Smooth muscle cell (in vitro differentiated cells): ENCODE measurements at regions not wholly inside any gene's neighbourhood (a gene's known extent, or its start where the extent isn't known, plus 50 kb on each side); places are given as distances from the start of the nearest gene placed in this dataset.

Source experiments
- DNase-seq: peaks from one replicate; lab custom pipeline; 2025; ENCODE audit not compliant: unreplicated experiment; lab: John Stamatoyannopoulos, UW
- H2AFZ ChIP-seq: fragments of 200-600 bp; sonication (generic); 2 replicates; pipeline ENCODE4 v1.6.0; 2016; ENCODE audit warnings: antibody characterized with exemption, low read depth, mild to moderate bottlenecking
- H3F3A ChIP-seq: fragments of 200-600 bp; sonication (generic); 2 replicates; pipeline ENCODE4 v1.6.0; 2017; ENCODE audit warnings: antibody characterized with exemption, low read depth
- H3K27ac ChIP-seq: fragments of 200-600 bp; sonication (generic); 2 replicates; pipeline ENCODE4 v1.5.1; 2016; ENCODE audit warnings: low read depth, mild to moderate bottlenecking
- H3K27me3 ChIP-seq: fragments of 200-600 bp; sonication (generic); 2 replicates; pipeline ENCODE4 v1.6.1; 2016; ENCODE audit warnings: low read depth, mild to moderate bottlenecking
- H3K36me3 ChIP-seq: fragments of 200-600 bp; sonication (generic); 2 replicates; pipeline ENCODE4 v1.5.1; 2016; ENCODE audit warnings: low read depth
- H3K4me1 ChIP-seq: fragments of 200-600 bp; sonication (generic); 2 replicates; pipeline ENCODE4 v1.5.1; 2016; ENCODE audit warnings: low read depth
- H3K4me2 ChIP-seq: fragments of 200-600 bp; sonication (generic); 2 replicates; pipeline ENCODE4 v1.6.0; 2016; ENCODE audit warnings: mild to moderate bottlenecking
- H3K4me3 ChIP-seq: fragments of 200-600 bp; sonication (generic); 2 replicates; pipeline ENCODE4 v1.5.1; 2016; ENCODE audit warnings: mild to moderate bottlenecking
- H3K79me2 ChIP-seq: fragments of 200-600 bp; sonication (generic); 2 replicates; pipeline ENCODE4 v1.6.0; 2016; ENCODE audit warnings: low read depth, mild to moderate bottlenecking
- H3K9ac ChIP-seq: fragments of 200-600 bp; sonication (generic); 2 replicates; pipeline ENCODE4 v1.6.0; 2016; ENCODE audit warnings: low read depth
- H3K9me3 ChIP-seq: fragments of 200-600 bp; sonication (generic); replicated peaks from 2 replicates; pipeline ENCODE4 v1.5.1; 2016; ENCODE audit warnings: low read depth
- H4K20me1 ChIP-seq: fragments of 200-600 bp; sonication (generic); 2 replicates; pipeline ENCODE4 v1.6.0; 2016; ENCODE audit warnings: low read depth
- WGBS: methylation state at CpG from one replicate; pipeline ENCODE4 v1.1.7; 2016; ENCODE audit warnings: low lambda C conversion rate; 5-methylcytosine and 5-hydroxymethylcytosine counted together
- TF ChIP-seq, protein P1 (sequence below): fragments of 200-600 bp; sonication (generic); IDR thresholded peaks from 2 replicates; pipeline ENCODE4 v1.5.1; 2017; ENCODE audit warnings: borderline replicate concordance, mild to moderate bottlenecking, antibody characterized with exemption; ENCODE audit not compliant: insufficient read depth, poor library complexity, severe bottlenecking

- no peaks in the 10 kb centered on the region for H3K79me2 ChIP-seq
- H3F3A ChIP-seq, result no peaks in the 10 kb centered on the region
- H4K20me1 ChIP-seq, result no peaks in the 10 kb centered on the region
- H3K27me3 ChIP-seq, result no peaks in the 10 kb centered on the region
- H3K4me3 ChIP-seq, result no peak overlapping the region
- no peak overlapping the region for H3K9ac ChIP-seq
- H3K9me3 ChIP-seq, result no peaks in the 10 kb centered on the region
- TF ChIP-seq, protein P1, sequence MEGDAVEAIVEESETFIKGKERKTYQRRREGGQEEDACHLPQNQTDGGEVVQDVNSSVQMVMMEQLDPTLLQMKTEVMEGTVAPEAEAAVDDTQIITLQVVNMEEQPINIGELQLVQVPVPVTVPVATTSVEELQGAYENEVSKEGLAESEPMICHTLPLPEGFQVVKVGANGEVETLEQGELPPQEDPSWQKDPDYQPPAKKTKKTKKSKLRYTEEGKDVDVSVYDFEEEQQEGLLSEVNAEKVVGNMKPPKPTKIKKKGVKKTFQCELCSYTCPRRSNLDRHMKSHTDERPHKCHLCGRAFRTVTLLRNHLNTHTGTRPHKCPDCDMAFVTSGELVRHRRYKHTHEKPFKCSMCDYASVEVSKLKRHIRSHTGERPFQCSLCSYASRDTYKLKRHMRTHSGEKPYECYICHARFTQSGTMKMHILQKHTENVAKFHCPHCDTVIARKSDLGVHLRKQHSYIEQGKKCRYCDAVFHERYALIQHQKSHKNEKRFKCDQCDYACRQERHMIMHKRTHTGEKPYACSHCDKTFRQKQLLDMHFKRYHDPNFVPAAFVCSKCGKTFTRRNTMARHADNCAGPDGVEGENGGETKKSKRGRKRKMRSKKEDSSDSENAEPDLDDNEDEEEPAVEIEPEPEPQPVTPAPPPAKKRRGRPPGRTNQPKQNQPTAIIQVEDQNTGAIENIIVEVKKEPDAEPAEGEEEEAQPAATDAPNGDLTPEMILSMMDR, result no peak
- H3K4me1 ChIP-seq, result no peaks in the 10 kb centered on the region
- no peaks in the 10 kb centered on the region for H3K36me3 ChIP-seq
- no peak for DNase-seq
- H2AFZ ChIP-seq, result no peak overlapping the region
- no peak overlapping the region for H3K27ac ChIP-seq
- H3K4me2 ChIP-seq, result no peak overlapping the region
Observed at GRCh38 chr13:70580825-70581224, 472.6 kb upstream of the KLHL1 start.

- H3K79me2 ChIP-seq, result no peaks in the 10 kb centered on the region
- TF ChIP-seq, protein P1, result no peak
- no peak overlapping the region for H3K9ac ChIP-seq
- H3K27me3 ChIP-seq, result no peaks in the 10 kb centered on the region
- no peak for DNase-seq
- H3K27ac ChIP-seq, result no peak overlapping the region
- no peaks in the 10 kb centered on the region for H3K9me3 ChIP-seq
- H3K4me2 ChIP-seq, result no peak overlapping the region
- H3K36me3 ChIP-seq, result no peaks in the 10 kb centered on the region
- no peaks in the 10 kb centered on the region for H3K4me1 ChIP-seq
- no peak overlapping the region for H3K4me3 ChIP-seq
- no peaks in the 10 kb centered on the region for H4K20me1 ChIP-seq
- H3F3A ChIP-seq, result no peaks in the 10 kb centered on the region
- 88% methylated on average over 3 of the region's 3 CpGs for WGBS
- no peak overlapping the region for H2AFZ ChIP-seq
Observed at GRCh38 chr13:70579941-70580340, 471.7 kb upstream of the KLHL1 start.

DNA sequence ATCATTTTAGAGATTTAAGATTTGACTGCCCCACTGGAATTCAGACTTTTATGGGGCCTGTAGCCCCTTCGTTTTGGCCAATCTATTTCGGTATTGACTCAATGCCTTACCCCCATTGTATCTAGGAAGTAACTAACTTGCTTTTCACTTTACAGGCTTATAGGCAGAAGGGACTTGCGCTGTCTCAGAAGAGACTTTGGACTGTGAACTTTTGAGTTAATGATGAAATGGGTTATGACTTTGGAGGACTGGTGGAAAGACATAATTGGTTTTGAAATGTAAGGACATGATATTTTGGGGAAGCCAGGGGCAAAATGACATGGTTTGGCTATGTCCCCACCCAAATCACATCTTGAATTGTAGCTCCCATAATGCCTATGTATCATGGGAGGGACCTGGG lies 463.0 kb upstream of the KLHL1 start:
- H3K4me2 ChIP-seq, result no peak overlapping the region
- 95% methylated on average over 3 of the region's 3 CpGs for WGBS
- H3K27ac ChIP-seq, result no peak overlapping the region
- no peaks in the 10 kb centered on the region for H3K27me3 ChIP-seq
- H3K4me3 ChIP-seq, result no peak overlapping the region
- H3K9ac ChIP-seq, result no peak overlapping the region
- no peaks in the 10 kb centered on the region for H3K9me3 ChIP-seq
- no peaks in the 10 kb centered on the region for H3K4me1 ChIP-seq
- no peak for DNase-seq
- no peaks in the 10 kb centered on the region for H3F3A ChIP-seq
- no peaks in the 10 kb centered on the region for H3K79me2 ChIP-seq
- H4K20me1 ChIP-seq, result no peaks in the 10 kb centered on the region
- no peak overlapping the region for H2AFZ ChIP-seq
- TF ChIP-seq, protein P1, result no peak
- no peaks in the 10 kb centered on the region for H3K36me3 ChIP-seq

GRCh38 chr13:70568571-70568970 lies 460.3 kb upstream of the KLHL1 start:
- H3F3A ChIP-seq, result no peaks in the 10 kb centered on the region
- WGBS, result 90% methylated on average over 1 of the region's 1 CpG
- no peak for DNase-seq
- no peak overlapping the region for H3K4me3 ChIP-seq
- no peaks in the 10 kb centered on the region for H4K20me1 ChIP-seq
- H2AFZ ChIP-seq, result peak overlapping the region; percentile 67
- H3K9ac ChIP-seq, result no peak overlapping the region
- H3K4me2 ChIP-seq, result no peak overlapping the region
- H3K9me3 ChIP-seq, result no peaks in the 10 kb centered on the region
- H3K27ac ChIP-seq, result no peak overlapping the region
- H3K36me3 ChIP-seq, result no peaks in the 10 kb centered on the region
- no peaks in the 10 kb centered on the region for H3K79me2 ChIP-seq
- TF ChIP-seq, protein P1, result peak; percentile 92
- no peaks in the 10 kb centered on the region for H3K4me1 ChIP-seq
- H3K27me3 ChIP-seq, result no peaks in the 10 kb centered on the region
